ENCODE measurements at regions not wholly inside any gene's neighbourhood (a gene's known extent, or its start where the extent isn't known, plus 50 kb on each side); places are given as distances from the start of the nearest gene placed in this dataset.

- intact Hi-C loops (cut with micrococcal nuclease; ENCODE audit: unreplicated experiment) = no loop called here
- Histone ChIP-seq H4K20me1 (ENCODE audit: control insufficient read depth, insufficient read depth) (no peaks in the 10 kb centered on the region), H3K4me2 (ENCODE audit: control insufficient read depth, insufficient read depth) (no peak overlapping the region), H3K36me3 (ENCODE audit: control insufficient read depth in 2 of 2, insufficient read depth in 2 of 2, low read length in 1 of 2) (no peaks in the 10 kb centered on the region), H3K9me3 (replicated peaks; ENCODE audit: control insufficient read depth, insufficient read depth, low read length) (no peaks in the 10 kb centered on the region), H3K27ac (ENCODE audit: control insufficient read depth, insufficient read depth) (no peak overlapping the region), H3K4me3 (no peak overlapping the region), H2AFZ (ENCODE audit: control insufficient read depth, low read depth, low read length) (no peak overlapping the region), H3K4me1 (ENCODE audit: control insufficient read depth, insufficient read depth, low read length) (no peaks in the 10 kb centered on the region), H3K9ac (ENCODE audit: control insufficient read depth, insufficient read depth, low read length) (no peak overlapping the region), H3K79me2 (ENCODE audit: control insufficient read depth, insufficient read depth, low read length) (no peaks in the 10 kb centered on the region), H3K27me3 (replicated peaks in 1 of 2; ENCODE audit: control insufficient read depth in 2 of 2, insufficient read depth in 2 of 2, low read length in 1 of 2) (no peaks in the 10 kb centered on the region)
- DNase-seq (ENCODE audit: low read depth, low spot score) (no peak), FAIRE-seq (no peak), ATAC-seq (no peak)
- ChIA-PET RAD21 (ENCODE audit: unreplicated experiment) (no interaction called here), SMC1A (ENCODE audit: uncharacterized antibody, unreplicated experiment) (no interaction called here), CTCF (no interaction called here), POLR2A (no interaction called here)
- TF ChIP-seq CEBPZ (IDR thresholded peaks at IDR 0.05; ENCODE audit: low read depth, low read length) (no peak), SREBF1 (IDR thresholded peaks at IDR 0.05; ENCODE audit: low read length) (no peak), YY1 (IDR thresholded peaks at IDR 0.05; ENCODE audit: low read depth, low read length) (no peak), POLR2AphosphoS2 (IDR thresholded peaks at IDR 0.05; ENCODE audit: low read depth, low read length) (no peak), FOS (IDR thresholded peaks at IDR 0.05; ENCODE audit: borderline replicate concordance, extremely low read depth, insufficient read length) (no peak), MYC (IDR thresholded peaks at IDR 0.05; ENCODE audit: insufficient read depth, insufficient read length, insufficient replicate concordance, low read length, severe bottlenecking) (no peak), ATF2 (IDR thresholded peaks at IDR 0.05; ENCODE audit: low read length) (no peak), TARDBP (IDR thresholded peaks at IDR 0.05; ENCODE audit: borderline replicate concordance) (no peak), MEF2A (IDR thresholded peaks at IDR 0.05; ENCODE audit: insufficient read depth, low read depth, low read length) (no peak), HDGF (IDR thresholded peaks at IDR 0.05) (no peak), BCLAF1 (IDR thresholded peaks at IDR 0.05) (no peak), CBX5 (IDR thresholded peaks at IDR 0.05; ENCODE audit: low read depth) (no peak), PKNOX1 (IDR thresholded peaks at IDR 0.05) (no peak), POU2F2 (IDR thresholded peaks at IDR 0.05; ENCODE audit: borderline replicate concordance, low read depth, low read length) (no peak), CHD4 (IDR thresholded peaks at IDR 0.05) (no peak), HDAC2 (IDR thresholded peaks at IDR 0.05) (no peak)
- BruUV-seq (replicated peaks) = no TSS peak
- WGBS (ENCODE audit: insufficient coverage, insufficient replicate concordance, low lambda C conversion rate, missing lambda C conversion rate) = 0% methylated on average over 2 of the region's 2 CpGs
- in situ Hi-C loops (cut with MboI) = no loop called here
Measured at GRCh38 chr2:52428224-52428623, 1339.4 kb upstream of the CHAC2 start.
